Daoy (cell line): ENCODE measurements at regions not wholly inside any gene's neighbourhood (a gene's known extent, or its start where the extent isn't known, plus 50 kb on each side); places are given as distances from the start of the nearest gene placed in this dataset.
"Not testable (repeated sequence)": the region's sequence is repeated elsewhere in the genome, so short reads cannot be mapped to it uniquely, and the experiment has no call there.

Experiments used
- DNase-seq: peaks from one replicate; pipeline ENCODE4 v3.0.0-alpha.2; 2015; ENCODE audit warnings: low read depth

DNA sequence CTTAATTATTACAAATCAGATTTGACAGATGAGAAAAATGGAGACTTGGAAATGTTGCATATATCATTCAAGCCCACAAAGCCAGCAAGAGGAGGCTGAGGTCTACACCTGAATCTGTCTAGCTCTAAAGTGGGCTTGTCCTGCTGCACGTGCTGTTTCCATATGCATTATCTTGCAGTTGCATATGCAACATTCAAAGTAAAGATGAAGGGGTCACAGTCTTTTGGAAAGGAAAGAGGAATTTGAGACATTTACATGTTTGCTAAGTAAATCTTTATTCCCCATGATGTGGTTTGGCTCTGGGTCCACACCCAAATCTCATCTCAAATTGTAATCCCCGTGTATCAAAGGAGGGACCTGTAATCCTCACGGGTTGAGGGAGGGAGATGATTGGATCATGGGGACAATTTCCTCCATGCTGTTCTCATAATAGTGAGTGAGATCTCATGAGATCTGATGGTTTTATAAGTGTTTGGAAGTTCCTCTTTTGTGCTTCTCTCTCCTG, 98.3 kb downstream of the BACH1 start:
- no peak for DNase-seq

GRCh38 chr21:29403301-29403700, 104.6 kb downstream of the BACH1 start:
- no peak for DNase-seq

DNA sequence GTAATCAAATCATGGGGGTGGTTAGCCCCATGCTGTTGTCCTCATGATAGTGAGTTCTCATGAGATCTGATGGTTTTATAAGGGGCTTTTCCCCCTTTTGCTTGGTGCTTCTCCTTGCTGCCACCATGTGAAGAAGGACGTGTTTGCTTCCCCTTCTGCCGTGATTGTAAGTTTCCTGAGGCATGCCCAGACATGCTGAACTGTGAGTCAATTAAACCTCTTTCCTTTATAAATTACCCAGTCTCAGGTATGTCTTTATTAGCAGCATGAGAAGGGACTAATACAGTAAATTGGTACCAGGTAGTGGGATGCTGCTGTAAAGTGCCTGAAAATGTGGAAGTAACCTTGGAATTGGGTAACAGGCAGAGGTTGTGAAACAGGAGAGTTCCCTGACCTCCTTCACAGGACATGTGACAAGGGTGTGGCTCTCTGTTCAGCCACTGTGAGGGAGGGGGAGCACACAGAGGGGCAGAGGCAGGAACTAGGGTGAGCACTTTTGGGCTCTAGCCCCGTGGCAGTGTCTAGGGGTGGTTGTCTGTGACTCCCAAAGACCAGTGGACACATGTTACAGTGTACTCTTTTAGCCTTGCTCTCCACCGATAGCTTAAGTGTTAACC, 105.3 kb downstream of the BACH1 start:
- no peak for DNase-seq

DNA sequence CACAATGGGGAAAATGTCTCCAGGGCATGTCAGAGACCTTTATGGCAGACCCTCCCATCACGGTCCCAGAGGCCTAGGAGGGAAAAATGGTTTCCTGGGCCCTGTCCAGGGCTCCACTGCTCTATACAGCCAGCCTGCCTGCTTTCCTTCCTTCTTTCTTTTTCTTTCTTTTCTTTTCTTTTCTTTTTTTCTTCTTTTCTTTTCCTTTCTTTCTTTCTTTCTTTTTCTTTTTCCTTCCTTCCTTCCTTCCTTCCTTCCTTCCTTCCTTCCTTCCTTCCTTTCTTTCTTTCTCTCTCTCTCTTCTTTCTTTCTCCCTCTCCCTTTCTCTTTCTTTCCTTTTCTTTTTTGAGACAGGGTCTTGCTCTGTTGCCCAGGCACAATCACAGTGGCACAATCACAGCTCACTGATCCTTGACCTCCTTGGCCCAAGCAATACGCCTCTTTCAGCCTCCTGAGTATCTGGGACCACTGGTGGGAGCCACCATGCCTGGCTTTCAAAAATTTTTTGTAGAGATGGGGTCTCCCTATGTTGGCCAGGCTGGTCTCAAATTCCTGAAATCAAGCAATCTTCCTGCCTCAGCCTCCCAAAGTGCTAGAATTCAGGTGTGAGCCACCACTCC, 106.9 kb downstream of the BACH1 start:
- no peak for DNase-seq

DNA sequence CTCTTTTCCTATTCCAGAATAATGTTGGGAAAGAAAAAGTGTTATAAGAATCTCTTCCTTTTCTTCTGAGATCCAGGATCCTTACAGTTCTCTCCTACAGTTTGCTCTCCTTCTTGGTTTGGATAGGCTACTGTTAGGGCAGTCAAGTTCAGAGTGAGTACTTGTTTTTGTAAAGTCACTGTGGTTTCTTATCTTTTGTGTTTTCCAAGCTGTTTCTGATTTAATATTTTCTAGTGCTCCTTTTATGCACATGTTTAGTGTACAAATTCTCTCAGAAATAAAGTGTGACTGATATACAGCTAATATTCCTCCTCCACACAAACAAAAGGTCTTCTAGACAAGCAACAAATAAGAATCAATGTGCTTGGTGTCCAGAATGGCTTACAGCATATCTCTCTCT, 107.7 kb downstream of the BACH1 start:
- DNase-seq, result no peak

DNA sequence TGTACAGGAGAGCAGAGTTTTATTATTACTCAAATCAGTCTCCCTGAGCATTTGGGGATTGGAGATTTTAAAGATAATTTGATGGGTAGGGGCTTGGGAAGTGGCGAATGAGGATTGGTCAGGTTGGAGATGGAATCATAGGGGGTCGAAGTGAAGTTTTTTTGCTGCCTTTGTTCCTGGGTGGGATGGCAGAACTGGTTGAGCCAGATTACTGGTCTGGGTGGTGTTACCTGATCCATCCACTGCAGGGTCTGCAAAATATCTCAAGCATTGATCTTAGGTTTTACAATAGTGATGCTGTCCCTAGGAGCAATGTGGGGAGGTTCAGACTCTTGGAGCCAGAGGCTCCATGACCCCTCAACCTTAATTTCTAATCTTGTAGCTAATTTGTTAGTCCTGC, 108.8 kb downstream of the BACH1 start:
- no peak for DNase-seq

DNA sequence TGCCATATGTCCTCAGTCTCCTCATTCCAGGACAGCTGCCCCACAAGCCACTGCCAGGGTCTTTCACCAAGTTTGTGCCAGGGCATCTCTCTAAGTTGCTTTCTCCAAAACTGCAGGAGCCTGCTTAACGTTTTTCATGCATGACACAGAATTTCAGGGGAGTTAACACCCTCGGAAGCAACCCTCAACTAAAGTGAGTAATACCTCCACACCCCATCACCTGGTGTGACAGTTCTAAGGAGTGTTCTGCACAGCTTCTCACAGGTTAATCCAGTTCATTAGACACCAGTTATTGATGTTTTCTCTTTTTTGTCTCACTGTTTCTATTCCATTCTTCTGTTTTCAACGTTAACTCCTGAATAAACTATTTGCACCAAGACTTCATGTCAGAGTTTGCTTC, 115.0 kb downstream of the BACH1 start:
- no peak for DNase-seq

DNA sequence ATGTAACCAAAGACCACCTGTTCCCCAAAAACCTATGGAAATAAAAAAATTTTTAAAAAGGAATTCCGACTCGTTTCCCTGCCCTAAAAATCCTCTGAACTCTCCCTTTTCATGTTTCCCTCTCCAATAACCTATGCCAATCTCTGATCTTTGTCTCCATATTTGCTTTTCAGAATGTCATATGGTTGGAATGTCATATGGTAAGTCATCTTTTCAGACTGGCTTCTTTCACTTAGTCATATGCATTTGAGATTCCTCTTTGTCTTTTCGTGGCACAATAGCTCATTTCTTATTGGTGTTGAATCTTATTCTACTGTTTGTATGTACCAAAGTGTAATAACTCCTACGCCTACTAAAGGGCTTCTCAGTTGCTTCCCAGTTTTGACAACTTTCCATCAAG, 117.5 kb downstream of the BACH1 start:
- DNase-seq, result no peak

- DNase-seq, result no peak
Measured at GRCh38 chr21:29418813-29419212, 120.1 kb downstream of the BACH1 start.

GRCh38 chr21:29419422-29419821, 120.7 kb downstream of the BACH1 start:
- DNase-seq, result no peak

DNA sequence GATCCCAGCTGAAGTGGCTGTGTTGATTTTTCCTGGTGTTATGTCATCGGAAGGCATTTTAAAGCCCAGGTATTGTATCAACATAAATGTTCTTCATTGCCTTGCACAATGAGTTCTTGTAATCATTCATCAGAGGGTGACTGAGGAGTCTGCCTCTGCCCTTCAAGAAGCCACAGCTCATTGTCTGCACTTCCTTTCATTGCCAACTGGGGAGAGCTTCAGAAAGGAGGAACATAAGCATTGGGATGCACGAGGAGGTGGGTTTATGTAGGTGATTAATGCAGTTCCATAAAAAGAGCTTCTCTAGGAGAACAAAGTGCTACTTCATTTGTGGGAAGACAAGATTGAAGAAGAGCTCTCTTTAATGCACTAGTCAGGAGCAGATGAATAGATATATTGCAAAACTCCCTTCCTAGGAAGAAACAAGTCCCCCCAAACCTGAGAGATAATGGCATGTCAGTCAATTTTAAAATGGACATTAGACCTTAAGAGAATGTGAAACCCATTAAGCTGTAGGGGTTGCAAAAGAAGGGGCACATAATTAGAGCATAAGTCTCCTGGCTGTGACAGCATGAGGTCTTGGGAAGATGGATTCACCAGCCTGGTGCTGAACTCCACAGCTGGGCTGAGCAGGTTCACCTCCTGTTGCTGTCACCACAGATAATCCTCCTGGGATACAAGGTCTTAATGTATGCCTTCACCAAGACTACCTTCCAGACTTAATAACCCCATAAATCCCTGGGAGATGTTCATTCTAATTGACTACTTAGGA, 124.6 kb downstream of the BACH1 start:
- DNase-seq, result no peak

DNA sequence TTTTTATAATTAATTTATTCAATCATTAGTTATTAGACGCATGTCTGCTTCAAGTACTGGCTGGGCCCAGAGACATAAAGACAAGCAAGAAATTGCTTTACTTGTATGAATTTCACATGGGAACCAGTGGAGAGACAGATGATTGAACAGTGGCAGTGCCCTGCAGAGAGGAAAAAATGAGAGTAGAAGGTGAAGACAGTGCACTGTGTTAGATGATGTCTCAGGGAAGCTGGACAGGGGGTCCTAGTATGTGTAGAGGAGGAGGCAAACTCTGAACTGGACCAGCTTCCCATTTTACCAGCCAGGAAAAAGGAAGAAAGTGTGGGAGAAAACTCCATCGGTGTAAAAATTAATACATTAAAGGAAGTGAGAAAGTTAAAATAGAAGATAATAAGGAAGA, 126.0 kb downstream of the BACH1 start:
- DNase-seq, result no peak

DNA sequence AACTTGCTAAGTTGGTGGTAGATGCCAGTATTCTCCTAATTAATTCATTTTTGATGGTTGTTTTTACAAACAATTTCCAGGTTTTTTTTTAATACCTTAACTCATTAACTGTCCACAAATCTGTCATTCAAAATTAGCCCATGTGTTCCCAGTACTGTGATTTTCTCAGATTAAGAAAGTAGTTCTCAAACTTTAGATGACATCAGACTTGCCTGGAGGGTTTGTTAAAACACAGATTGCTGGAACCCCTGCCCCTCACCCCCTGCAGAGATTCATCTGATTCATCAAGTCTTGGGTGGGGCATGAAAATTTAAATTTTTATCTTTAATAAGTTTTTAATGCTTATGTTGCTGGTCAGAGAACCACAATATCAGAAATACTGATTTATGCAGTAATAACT, 130.5 kb downstream of the BACH1 start:
- DNase-seq, result peak; percentile 9

DNA sequence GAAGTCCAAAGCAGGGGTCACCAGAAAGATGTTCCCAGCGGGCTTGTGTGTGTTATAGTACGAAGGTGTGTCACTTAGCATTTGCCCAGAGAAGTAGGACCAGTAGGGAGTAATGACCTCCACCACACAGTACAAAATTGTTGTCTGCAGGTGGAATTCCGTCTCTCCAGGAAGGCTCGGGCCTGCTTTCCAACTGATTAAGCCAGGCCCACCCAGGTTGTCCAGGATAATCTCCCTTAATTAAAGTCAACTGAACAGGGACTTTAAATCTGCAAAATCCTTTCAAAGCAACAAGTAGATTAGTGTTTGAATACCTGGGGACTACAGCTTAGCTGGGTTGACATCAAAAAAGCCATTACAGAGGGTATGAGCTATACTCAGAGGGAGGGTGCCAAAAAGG, 131.3 kb downstream of the BACH1 start:
- DNase-seq, result no peak

GRCh38 chr21:29430576-29430975, 131.9 kb downstream of the BACH1 start:
- no peak for DNase-seq

DNA sequence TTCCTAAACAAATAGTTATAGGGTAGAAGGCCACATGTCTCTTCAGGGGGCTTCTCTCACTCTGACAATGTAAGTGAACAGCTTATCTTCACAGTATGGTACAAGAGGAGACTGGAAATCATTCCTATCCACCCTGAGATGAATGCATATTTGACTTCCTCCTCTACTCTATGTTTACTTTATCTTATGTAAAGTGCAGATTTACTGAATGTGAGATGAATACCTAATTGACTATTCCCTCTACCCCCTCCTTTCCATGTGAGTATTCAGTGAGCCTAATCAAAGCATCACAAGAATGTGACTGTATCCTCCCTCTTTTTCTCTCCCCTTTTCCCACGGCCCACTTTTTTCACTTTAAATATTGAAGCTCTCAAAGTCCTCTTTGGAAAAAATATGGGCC, 132.5 kb downstream of the BACH1 start:
- DNase-seq, result no peak

DNA sequence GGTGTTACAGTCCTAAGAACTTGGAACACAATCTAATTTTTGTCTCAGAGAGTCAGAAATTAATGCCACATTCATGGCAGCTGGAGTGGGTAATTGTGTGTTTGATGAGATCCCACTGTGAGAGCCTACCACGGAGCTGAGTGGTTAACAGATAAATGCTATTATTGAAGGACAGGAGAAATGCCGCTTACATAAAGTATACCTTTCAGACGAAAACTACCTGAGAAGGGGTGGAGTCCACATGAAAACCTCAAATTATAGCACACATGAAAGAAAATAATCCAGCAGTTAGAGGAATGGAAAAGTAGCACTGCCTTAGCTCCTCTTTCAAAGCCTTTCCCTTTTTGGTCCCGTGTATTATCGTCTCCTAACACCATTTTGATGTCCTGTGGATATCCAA, 133.0 kb downstream of the BACH1 start:
- DNase-seq, result no peak

DNA sequence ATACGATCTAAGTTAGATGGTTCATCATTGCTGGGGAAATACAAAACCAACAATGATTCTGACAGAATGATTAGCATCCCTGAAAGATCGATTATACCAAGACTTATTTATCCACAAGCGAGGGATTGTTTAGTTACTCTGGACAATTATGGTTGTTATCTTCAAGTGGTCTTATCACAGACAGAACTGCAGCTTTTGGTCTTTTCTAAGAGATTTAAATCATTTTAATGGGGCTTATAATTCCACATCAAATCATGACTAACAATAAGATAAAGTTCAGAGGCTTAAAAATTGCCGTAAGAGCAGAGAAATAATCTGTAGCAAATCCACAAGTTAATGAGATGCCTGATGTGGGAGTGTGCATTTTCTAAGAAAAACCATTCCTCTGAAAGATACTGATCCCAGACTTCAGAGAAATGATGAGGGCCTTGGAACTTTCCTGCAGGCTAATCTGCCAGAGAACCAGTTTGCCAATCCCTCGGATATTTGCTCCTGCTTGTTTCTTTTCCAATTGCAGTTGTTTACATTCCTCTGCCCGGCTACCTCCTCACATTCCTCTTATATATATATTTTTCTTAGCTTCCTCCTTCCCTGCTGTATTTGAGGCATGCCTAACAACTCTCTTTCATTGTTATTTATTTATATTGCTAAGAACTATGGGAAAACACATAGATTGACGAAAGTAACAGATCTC, 134.8 kb downstream of the BACH1 start:
- no peak for DNase-seq

GRCh38 chr21:29434081-29434480, 135.4 kb downstream of the BACH1 start:
- no peak for DNase-seq

- DNase-seq, result not testable (repeated sequence)
Measured at GRCh38 chr21:29434982-29435381, 136.3 kb downstream of the BACH1 start.

DNA sequence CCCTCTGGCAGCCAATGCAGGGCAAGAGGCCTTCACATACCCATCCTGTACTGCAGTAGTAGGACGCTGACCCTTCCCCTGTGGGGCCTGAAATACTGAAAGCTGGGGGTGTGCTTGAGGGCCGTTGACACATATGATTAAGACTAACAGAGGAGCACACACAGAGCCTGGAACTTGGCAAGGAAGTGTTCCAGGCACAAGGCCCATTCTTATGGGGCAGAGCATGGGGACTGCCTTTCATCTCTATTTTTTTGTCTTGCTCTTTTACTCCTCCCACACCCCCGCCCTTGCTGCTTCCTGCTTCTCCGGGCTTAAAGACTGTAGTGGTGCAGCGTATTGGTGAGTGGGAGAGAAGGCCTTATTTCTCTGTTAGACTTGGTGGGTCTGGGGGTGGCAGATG, 137.4 kb downstream of the BACH1 start:
- DNase-seq, result no peak

DNA sequence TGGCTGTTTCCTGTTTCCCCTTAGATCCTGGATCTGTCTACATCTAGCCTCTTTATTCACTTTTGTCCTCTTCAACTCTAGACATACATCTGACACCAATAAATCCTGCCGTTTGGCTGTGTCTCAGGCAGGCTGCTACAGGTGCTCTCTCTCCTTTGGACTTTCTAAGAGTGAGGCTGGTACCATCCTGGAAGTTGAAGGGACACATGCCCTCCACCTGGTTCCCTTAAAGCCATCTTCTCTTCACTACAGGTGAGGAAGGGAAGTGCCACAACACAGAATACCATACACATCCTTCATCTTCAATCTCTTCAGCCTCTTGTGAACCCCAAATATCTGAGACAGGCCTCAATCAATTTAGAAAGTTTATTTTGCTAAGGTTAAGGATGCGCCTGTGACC, 137.9 kb downstream of the BACH1 start:
- no peak for DNase-seq

- no peak for DNase-seq
Measured at GRCh38 chr21:29441651-29442050, 142.9 kb downstream of the BACH1 start.
